Tibial artery (tissue), 4 donors: ENCODE measurements at regions not wholly inside any gene's neighbourhood (a gene's known extent, or its start where the extent isn't known, plus 50 kb on each side); places are given as distances from the start of the nearest gene placed in this dataset.

Source experiments
- DNase-seq, 2 donors: peaks; one replicate each; pipeline ENCODE4 v3.0.0-alpha.2; 2019
- H3K27ac ChIP-seq, 2 donors: fragments of 200-600 bp; sonication (generic) in 1 of 2; 1 replicate in 1 of 2; 2 replicates in 1 of 2; pipeline ENCODE4 v1.5.1; 2018 to 2019; ENCODE audit warnings: mild to moderate bottlenecking in 1 of 2
- H3K27me3 ChIP-seq, 2 donors: fragments of 200-600 bp; sonication (generic) in 1 of 2; one replicate each; pipeline versions ENCODE4 v1.5.1 to v1.6.0; 2016 to 2019
- H3K36me3 ChIP-seq, 3 donors: fragments of 200-600 bp; sonication (generic) in 2 of 3; one replicate each; pipeline ENCODE4 v1.5.1; 2016 to 2019; ENCODE audit warnings: mild to moderate bottlenecking in 2 of 3
- H3K4me1 ChIP-seq, 4 donors: fragments of 200-600 bp; sonication (generic) in 2 of 4; 1 replicate in 3 of 4; 2 replicates in 1 of 4; pipeline ENCODE4 v1.5.1; 2016 to 2019
- H3K4me3 ChIP-seq, 2 donors: fragments of 200-600 bp; sonication (generic) in 1 of 2; 1 replicate in 1 of 2; 2 replicates in 1 of 2; pipeline ENCODE4 v1.5.1; 2018 to 2019; ENCODE audit warnings: mild to moderate bottlenecking in 2 of 2
- H3K9me3 ChIP-seq, 3 donors: fragments of 200-600 bp; sonication (generic) in 1 of 3; one replicate each; pipeline ENCODE4 v1.5.1; 2016 to 2019
- CTCF ChIP-seq, 2 experiments: fragments of 200-600 bp in 1 of 2; fragments of 450-650 bp in 1 of 2; IDR thresholded peaks; one replicate each; pipeline ENCODE4 v1.5.1; 2017 to 2019; ENCODE audit warnings: antibody characterized with exemption in 2 of 2, mild to moderate bottlenecking in 1 of 2, moderate library complexity in 1 of 2
- intact Hi-C: fragments of 100-400 bp; cut with DNase I; formaldehyde crosslinking; loops from one replicate; pipeline ENCODE4 v1.15.0; 2023; ENCODE audit warnings: low total_unique reads

GRCh38 chr18:60891936-60892335, 441.3 kb upstream of the CDH20 start:
- H3K36me3 ChIP-seq = no peaks in the 10 kb centered on the region
- intact Hi-C loops = no loop called here
- H3K4me3 ChIP-seq = no peak overlapping the region
- H3K9me3 ChIP-seq = no peaks in the 10 kb centered on the region
- H3K27me3 ChIP-seq = no peaks in the 10 kb centered on the region
- no peak for DNase-seq
- TF ChIP-seq CTCF (IDR thresholded peaks at IDR 0.05) = no peak
- peaks cover 0 to 9% (median 5%) of the 10 kb centered on the region in 4 donors for H3K4me1 ChIP-seq
- no peak overlapping the region for H3K27ac ChIP-seq

- Histone ChIP-seq H3K4me3 (no peak overlapping the region), H3K36me3 (no peaks in the 10 kb centered on the region), H3K4me1 (peaks cover 0 to 9% (median 3%) of the 10 kb centered on the region in 4 donors), H3K27me3 (no peaks in the 10 kb centered on the region), H3K9me3 (no peaks in the 10 kb centered on the region), H3K27ac (no peak overlapping the region)
- intact Hi-C loops = no loop called here
- no peak for DNase-seq
- no peak for TF ChIP-seq CTCF (IDR thresholded peaks at IDR 0.05)
Measured at GRCh38 chr18:60892441-60892840, 440.8 kb upstream of the CDH20 start.

GRCh38 chr18:60892855-60893254, 440.4 kb upstream of the CDH20 start:
- Histone ChIP-seq H3K27ac (no peak overlapping the region), H3K4me1 (peaks cover 0 to 9% (median 3%) of the 10 kb centered on the region in 4 donors), H3K27me3 (no peaks in the 10 kb centered on the region), H3K4me3 (no peak overlapping the region), H3K36me3 (no peaks in the 10 kb centered on the region), H3K9me3 (no peaks in the 10 kb centered on the region)
- no peak for DNase-seq
- TF ChIP-seq CTCF (IDR thresholded peaks at IDR 0.05) = no peak
- intact Hi-C loops = no loop called here

- Histone ChIP-seq H3K9me3 (no peaks in the 10 kb centered on the region), H3K4me1 (peaks cover 0 to 9% (median 3%) of the 10 kb centered on the region in 4 donors), H3K27ac (no peak overlapping the region), H3K4me3 (no peak overlapping the region), H3K27me3 (no peaks in the 10 kb centered on the region), H3K36me3 (no peaks in the 10 kb centered on the region)
- intact Hi-C loops = no loop called here
- no peak for TF ChIP-seq CTCF (IDR thresholded peaks at IDR 0.05)
- no peak for DNase-seq
Measured at GRCh38 chr18:60893355-60894097, 439.7 kb upstream of the CDH20 start.

GRCh38 chr18:60894254-60894945, 438.8 kb upstream of the CDH20 start:
- H3K27ac ChIP-seq = no peak overlapping the region
- H3K27me3 ChIP-seq = no peaks in the 10 kb centered on the region
- no peak for TF ChIP-seq CTCF (IDR thresholded peaks at IDR 0.05)
- H3K9me3 ChIP-seq = no peaks in the 10 kb centered on the region
- H3K36me3 ChIP-seq = no peaks in the 10 kb centered on the region
- DNase-seq = no peak
- H3K4me3 ChIP-seq = no peak overlapping the region
- intact Hi-C loops = no loop called here
- peaks cover 0 to 9% (median 3%) of the 10 kb centered on the region in 4 donors for H3K4me1 ChIP-seq
